Kidney (tissue), 13 donors: ENCODE measurements at regions not wholly inside any gene's neighbourhood (a gene's known extent, or its start where the extent isn't known, plus 50 kb on each side); places are given as distances from the start of the nearest gene placed in this dataset.

Experiments used
- DNase-seq, 5 donors: peaks; one replicate each; pipeline ENCODE4 v3.0.0-alpha.2; 2013 to 2020
- FAIRE-seq: peaks from 2 replicates; lab custom pipeline; 2012; peaks lifted over from hg19 to GRCh38; lab: Jason Lieb, UNC
- H3K27ac ChIP-seq, 2 donors: one replicate each; pipeline ENCODE4 v1.7.0; 2013; ENCODE audit warnings: low read depth in 2 of 2, low read length in 2 of 2, inconsistent platforms in 1 of 2
- H3K27me3 ChIP-seq: one replicate; pipeline ENCODE4 v1.7.1; 2013; ENCODE audit warnings: low read length, inconsistent platforms; ENCODE audit not compliant: control insufficient read depth, insufficient read depth
- H3K36me3 ChIP-seq, 3 donors: one replicate each; pipeline versions ENCODE4 v1.7.0 to v1.7.1; 2013; ENCODE audit warnings: low read length in 3 of 3, control low read depth in 1 of 3, inconsistent platforms in 1 of 3; ENCODE audit not compliant: insufficient read depth in 3 of 3, control insufficient read depth in 2 of 3
- H3K4me1 ChIP-seq, 3 donors: one replicate each; pipeline versions ENCODE4 v1.7.0 to v1.7.1; 2013; ENCODE audit warnings: low read length in 3 of 3, inconsistent platforms in 1 of 3, low read depth in 1 of 3; ENCODE audit not compliant: control insufficient read depth in 2 of 3, insufficient read depth in 2 of 3
- H3K4me3 ChIP-seq, 3 donors: one replicate each; pipeline versions ENCODE4 v1.7.0 to v1.8.1; 2013; ENCODE audit warnings: low read length in 3 of 3, control low read depth in 1 of 3, inconsistent platforms in 1 of 3
- H3K9ac ChIP-seq, 3 donors: one replicate each; pipeline versions ENCODE4 v1.7.0 to v1.7.1; 2013; ENCODE audit warnings: low read length in 3 of 3, control low read depth in 1 of 3, inconsistent platforms in 1 of 3
- H3K9me3 ChIP-seq, 3 donors: one replicate each; pipeline versions ENCODE4 v1.7.0 to v1.7.1; 2013; ENCODE audit warnings: low read length in 3 of 3, control low read depth in 1 of 3, inconsistent platforms in 1 of 3; ENCODE audit not compliant: control insufficient read depth in 2 of 3, insufficient read depth in 1 of 3
- CTCF ChIP-seq: IDR thresholded peaks from 3 replicates; pipeline ENCODE4 v1.5.1; 2012; ENCODE audit warnings: mild to moderate bottlenecking, moderate library complexity, borderline replicate concordance; ENCODE audit not compliant: insufficient read depth; ENCODE audit errors: extremely low read depth
- intact Hi-C: fragments of 100-400 bp; cut with DNase I; formaldehyde crosslinking; loops from one replicate; pipeline ENCODE4 v1.11.1; 2022
- donor health status: control.
- donor health status: control.
- donor health status: control.
- donor health status: control.
- donor health status: control.
- donor health status: DM: yes; HTN: yes; CAD: no.
- donor health status: Normal renal cell carcinoma (clear cell type).

- DNase-seq (no peak), FAIRE-seq (no peak)
- Histone ChIP-seq H3K36me3 (no peaks in the 10 kb centered on the region), H3K4me3 (no peak overlapping the region), H3K9me3 (peaks cover 0 to 9% (median 0%) of the 10 kb centered on the region in 3 donors), H3K27me3 (no peaks in the 10 kb centered on the region), H3K27ac (no peak overlapping the region), H3K4me1 (no peaks in the 10 kb centered on the region), H3K9ac (no peak overlapping the region)
- intact Hi-C loops, result no loop called here
- TF ChIP-seq CTCF, result no peak
Measured at GRCh38 chr9:27743490-27743889, 170.2 kb upstream of the C9orf72 start.

GRCh38 chr9:27747450-27747849, 174.2 kb upstream of the C9orf72 start:
- intact Hi-C loops, result no loop called here
- Histone ChIP-seq H3K4me3 (no peak overlapping the region), H3K4me1 (no peaks in the 10 kb centered on the region), H3K27ac (no peak overlapping the region), H3K9me3 (no peaks in the 10 kb centered on the region), H3K36me3 (no peaks in the 10 kb centered on the region), H3K27me3 (no peaks in the 10 kb centered on the region), H3K9ac (no peak overlapping the region)
- no peak for TF ChIP-seq CTCF
- DNase-seq (no peak), FAIRE-seq (no peak)

GRCh38 chr9:27749838-27750237, 176.6 kb upstream of the C9orf72 start:
- no peak for FAIRE-seq

More at GRCh38 chr9:27749838-27750237, 176.6 kb upstream of the C9orf72 start:
- H3K9me3 ChIP-seq, result no peaks in the 10 kb centered on the region
- no peak overlapping the region for H3K9ac ChIP-seq
- intact Hi-C loops, result no loop called here
- DNase-seq, result no peak
- H3K27ac ChIP-seq, result no peak overlapping the region
- H3K36me3 ChIP-seq, result no peaks in the 10 kb centered on the region
- no peaks in the 10 kb centered on the region for H3K4me1 ChIP-seq
- TF ChIP-seq CTCF, result no peak
- no peaks in the 10 kb centered on the region for H3K27me3 ChIP-seq
- H3K4me3 ChIP-seq, result no peak overlapping the region
